Astrocyte of the spinal cord (primary cell): ENCODE measurements at regions not wholly inside any gene's neighbourhood (a gene's known extent, or its start where the extent isn't known, plus 50 kb on each side); places are given as distances from the start of the nearest gene placed in this dataset.
A peak's percentile ranks its signal among the peaks of the same experiment; 100 is the strongest.

Experiments used
- DNase-seq: peaks from one replicate; pipeline ENCODE4 v3.0.0; 2011; ENCODE audit warnings: low read depth, low spot score
- H3K4me3 ChIP-seq: 2 replicates; pipeline ENCODE4 v1.5.1; 2011; ENCODE audit warnings: low read depth, mild to moderate bottlenecking, low read length, moderate library complexity
- CTCF ChIP-seq: IDR thresholded peaks from 2 replicates; pipeline ENCODE4 v1.5.1; 2012; ENCODE audit warnings: low read depth, mild to moderate bottlenecking, low read length, inconsistent platforms
- in situ Hi-C: cut with HindIII; loops from 2 replicates; pipeline ENCODE4 v1.10.0; 2017; ENCODE audit warnings: low sequenced_read_pairs

GRCh38 chr2:12005886-12006681, 259.7 kb downstream of the LPIN1 start:
- no peak overlapping the region for H3K4me3 ChIP-seq
- DNase-seq = peak; percentile 71
- in situ Hi-C loops = no loop called here
- no peak for TF ChIP-seq CTCF

- no peak overlapping the region for H3K4me3 ChIP-seq
- DNase-seq = peak; percentile 55
- TF ChIP-seq CTCF = no peak
These were observed 260.4 kb downstream of the LPIN1 start for GRCh38 chr2:12006850-12007249.

GRCh38 chr2:12007282-12007681, 260.9 kb downstream of the LPIN1 start:
- no peak for DNase-seq
- no peak overlapping the region for H3K4me3 ChIP-seq
- TF ChIP-seq CTCF = no peak
- in situ Hi-C loops = no loop called here

More at GRCh38 chr2:12006850-12007249, 260.4 kb downstream of the LPIN1 start:
- in situ Hi-C loops = no loop called here

- TF ChIP-seq CTCF = no peak
- DNase-seq = peak; percentile 71
- no peak overlapping the region for H3K4me3 ChIP-seq
- in situ Hi-C loops = no loop called here
These were observed 262.1 kb downstream of the LPIN1 start for GRCh38 chr2:12008425-12009061.

- no peak for TF ChIP-seq CTCF
- no peak overlapping the region for H3K4me3 ChIP-seq
- DNase-seq = no peak
- in situ Hi-C loops = no loop called here
These were observed 263.0 kb downstream of the LPIN1 start for GRCh38 chr2:12009323-12009905.

- no peak overlapping the region for H3K4me3 ChIP-seq
- TF ChIP-seq CTCF = no peak
- in situ Hi-C loops = no loop called here
- no peak for DNase-seq
These were observed 263.6 kb downstream of the LPIN1 start for GRCh38 chr2:12010059-12010458.
